ENCODE measurements at regions not wholly inside any gene's neighbourhood (a gene's known extent, or its start where the extent isn't known, plus 50 kb on each side); places are given as distances from the start of the nearest gene placed in this dataset.

GRCh38 chr10:118508863-118509262 is 86.6 kb downstream of the PRLHR start:
- TF ChIP-seq CTCF (IDR thresholded peaks at IDR 0.05) (no peak), POLR2A (IDR thresholded peaks at IDR 0.05) (no peak)
